GM21723 (cell line): ENCODE measurements at regions not wholly inside any gene's neighbourhood (a gene's known extent, or its start where the extent isn't known, plus 50 kb on each side); places are given as distances from the start of the nearest gene placed in this dataset.

ENCODE experiments used
- ATAC-seq: cut with Tn5 transposase; IDR thresholded peaks from one replicate; pipeline ENCODE4 v1.9.1; 2021; ENCODE audit warnings: mild to moderate bottlenecking, moderate library complexity; ENCODE audit not compliant: unreplicated experiment

DNA sequence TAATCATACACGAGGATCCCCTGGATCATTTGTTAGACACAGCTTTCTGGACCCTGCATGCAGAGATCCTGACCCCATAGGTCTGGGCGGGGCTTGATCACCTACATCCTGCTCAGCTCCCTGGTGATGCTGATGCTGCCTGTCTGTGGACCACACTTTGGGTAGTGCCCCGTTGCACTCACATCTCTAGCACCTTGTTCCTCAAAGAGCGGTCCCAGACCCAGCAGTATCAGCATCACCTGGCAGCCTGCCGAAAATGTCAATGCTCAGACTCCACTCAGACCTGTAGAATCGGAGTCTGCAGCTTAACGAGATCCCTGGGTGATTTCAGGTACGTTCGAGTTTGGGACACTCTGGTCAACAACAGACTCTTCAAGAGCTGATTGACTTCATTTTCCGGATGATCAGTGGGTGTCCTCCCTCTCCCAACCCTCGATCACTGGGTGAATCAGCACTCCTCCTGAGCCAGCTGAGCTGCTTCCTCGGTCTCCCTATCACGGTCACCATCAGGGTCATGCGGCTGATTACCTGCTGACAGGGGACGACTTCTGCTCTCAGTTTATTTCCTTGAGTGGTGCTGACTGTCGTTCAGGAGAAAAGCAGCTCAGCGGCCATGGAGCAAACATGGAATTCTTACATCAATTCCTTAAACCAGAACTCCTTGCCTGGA, 150.6 kb upstream of the RAB12 start:
- no peak for ATAC-seq

DNA sequence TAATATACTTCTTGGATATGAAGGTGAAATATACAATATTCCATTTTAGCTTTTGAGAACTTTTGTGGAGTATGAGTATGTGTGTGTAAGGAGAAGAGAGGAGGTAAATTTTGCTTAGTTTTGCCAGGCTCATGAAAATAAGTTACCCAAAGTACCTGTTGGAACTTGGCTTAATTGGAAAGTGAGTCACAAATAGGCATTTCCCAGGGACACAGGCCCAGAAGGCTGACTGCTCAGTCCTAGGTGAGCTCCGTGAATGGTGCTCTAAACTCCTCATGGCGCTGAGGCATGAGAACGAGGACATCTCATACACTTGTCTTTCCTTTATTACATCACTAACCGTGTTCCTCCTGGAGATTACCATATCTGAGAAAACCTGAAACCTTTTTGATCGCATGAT, 148.5 kb upstream of the RAB12 start:
- no peak for ATAC-seq

DNA sequence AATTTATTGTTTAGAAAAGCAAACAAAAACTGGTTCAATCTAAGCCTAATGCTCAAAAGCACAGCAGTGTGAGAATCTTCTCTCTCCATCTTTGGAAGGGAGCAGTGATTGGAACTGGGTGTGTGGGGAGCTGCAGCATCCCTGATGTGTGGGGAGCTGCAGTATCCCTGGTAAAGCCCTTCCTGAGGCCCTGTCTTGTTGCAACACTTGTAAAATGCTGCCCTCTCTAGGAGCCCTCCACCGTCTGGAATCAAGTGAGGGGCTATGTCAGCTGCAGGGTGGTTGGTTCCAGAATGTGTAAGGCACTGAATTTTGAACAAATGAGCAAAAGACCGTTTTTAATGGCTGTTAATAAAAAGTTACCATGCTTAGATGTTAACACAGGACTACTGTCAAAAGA, 147.7 kb upstream of the RAB12 start:
- no peak for ATAC-seq

DNA sequence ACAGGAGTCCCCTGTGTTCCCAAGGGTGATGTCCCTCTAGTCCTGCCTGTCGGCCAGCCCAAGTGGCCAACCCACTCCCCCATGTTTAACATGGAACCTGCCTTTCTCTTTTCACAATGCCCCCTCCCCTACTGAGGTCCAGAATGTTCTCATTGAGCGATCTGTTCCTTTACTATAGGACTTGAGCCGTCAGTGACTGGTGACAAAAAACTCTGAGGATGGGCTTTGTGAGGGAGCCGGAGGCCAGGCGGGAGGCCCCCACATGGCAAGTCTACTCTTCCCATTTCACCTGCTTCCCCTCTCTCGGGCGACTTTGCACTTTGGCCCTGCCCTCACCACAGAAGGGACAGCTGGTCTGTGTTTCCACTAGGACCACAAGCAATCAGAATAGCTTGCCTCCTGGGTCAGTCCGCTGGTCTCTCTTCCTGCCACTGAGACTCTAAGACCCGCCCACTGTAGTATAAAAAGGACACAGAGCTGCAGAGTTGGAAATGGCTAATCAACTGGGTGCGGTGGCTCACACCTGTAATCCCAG, 146.5 kb upstream of the RAB12 start:
- no peak for ATAC-seq

DNA sequence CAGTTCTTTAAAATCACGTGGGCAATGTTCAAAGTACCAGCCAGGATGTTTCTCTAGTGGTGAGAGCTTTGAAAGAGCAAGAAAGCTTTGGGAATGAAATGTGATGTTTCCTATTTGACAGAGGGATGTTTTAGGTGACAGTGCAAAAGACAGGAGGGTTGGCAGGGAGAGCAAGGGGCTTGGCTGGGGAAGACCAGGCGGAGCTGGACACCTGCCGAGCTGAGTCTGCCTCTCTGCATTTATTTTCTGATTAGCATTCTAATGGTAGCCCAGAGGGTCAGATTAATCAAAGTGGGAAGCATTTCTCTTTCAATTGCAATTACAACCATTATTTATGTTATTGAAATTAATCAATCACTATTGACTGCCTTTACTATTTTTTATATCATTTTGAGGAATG, 145.4 kb upstream of the RAB12 start:
- no peak for ATAC-seq

DNA sequence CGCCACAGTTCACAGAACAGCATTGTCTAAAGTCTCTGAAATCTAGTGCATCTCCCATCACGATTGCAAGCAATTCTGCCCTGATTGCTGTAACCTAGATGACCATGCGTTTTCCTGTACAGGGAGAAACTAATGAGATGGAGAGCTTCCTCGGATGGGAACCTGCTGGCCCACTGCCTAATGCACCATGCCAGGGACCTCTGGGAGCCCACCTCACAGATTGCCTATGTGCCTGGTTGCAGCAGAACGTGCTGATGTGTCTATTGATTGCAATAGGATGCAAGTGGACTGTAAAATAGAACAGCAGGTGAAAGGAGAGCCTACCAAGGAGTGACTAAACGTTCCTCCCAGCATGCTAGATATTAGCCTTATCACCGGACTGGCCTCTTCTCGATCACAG, 141.0 kb upstream of the RAB12 start:
- ATAC-seq, result no peak

DNA sequence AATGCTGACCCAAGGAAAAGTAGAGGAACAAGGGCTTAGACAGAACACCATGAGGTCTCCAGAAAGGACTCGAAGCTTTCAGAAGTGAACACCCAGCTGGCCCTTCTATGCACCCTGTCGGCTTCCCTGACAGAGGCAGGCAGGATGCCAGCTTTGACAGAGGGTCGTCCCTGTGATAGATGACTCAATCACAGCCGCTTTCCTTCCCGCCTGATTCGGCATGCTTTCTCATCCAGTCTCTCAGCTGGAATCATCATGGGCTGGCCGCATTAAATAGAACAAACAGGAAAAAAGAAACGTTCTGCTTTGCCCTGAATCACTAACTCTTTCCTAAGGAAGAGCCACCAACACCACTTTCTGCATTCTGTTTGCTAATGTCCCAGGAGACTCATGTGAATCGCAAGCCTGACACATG, 140.3 kb upstream of the RAB12 start:
- no peak for ATAC-seq

DNA sequence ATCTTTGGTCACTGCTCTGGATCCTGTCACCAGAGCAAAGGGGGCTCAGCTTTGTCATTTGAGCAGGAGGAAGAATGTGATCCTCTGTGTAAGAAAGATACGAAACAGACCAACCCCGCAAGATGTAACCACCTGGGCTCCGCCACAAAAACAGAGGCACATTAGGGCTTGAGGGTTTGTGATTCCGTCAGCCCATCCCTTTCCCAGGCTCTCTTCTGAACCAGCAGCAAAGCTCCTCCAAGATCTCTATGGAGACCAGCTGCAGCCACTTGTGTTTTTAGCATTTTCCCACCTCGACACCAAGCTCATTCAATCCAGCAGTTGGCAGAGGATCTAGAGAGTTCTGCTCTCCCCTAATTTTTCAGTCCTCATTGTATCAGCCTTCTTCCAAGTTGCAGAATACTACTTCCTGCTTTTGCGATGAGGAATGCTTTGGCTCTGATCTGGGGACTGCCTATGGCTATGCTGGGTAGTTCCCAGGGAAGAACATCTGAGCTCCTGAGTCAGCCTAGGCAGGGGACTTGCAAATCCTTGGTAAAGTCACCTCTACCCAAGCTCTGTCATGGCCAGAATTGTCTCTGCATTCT, 139.6 kb upstream of the RAB12 start:
- no peak for ATAC-seq

DNA sequence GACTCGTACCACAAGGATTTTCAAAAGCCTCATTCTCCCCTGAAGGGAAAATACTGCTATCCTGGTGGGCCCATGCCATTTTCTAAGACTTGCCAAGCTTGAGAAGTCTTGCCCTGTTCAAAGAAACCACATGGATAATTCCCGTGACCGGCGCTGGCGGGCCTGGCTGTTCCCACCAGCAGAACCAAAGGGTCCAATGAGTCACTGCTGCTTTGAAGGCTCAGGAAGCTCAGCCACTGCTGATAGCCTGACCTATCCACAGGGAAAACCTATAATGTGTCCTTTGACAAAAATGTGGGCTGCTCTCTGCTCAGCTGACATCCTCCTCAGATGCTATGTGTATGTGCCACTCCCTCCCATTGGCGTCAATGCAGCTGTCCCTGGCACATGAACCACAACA, 137.9 kb upstream of the RAB12 start:
- ATAC-seq, result no peak

DNA sequence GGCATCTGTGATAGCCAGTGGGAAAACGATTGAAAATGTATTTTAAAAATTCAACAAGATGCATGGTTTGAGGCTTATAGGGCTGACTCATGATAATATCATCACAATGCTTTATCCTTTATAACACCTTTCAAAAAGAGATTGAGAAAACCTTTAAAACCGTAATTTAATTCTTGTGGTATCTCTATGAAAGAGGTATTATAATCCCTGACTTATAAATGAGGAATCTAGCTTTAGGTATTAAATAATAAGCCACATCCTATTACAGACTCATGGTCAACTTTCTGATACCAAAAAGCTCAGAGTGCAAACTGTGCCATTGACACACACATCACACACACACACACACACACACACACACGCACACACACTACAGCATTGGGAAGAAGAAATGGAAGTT, 134.6 kb upstream of the RAB12 start:
- ATAC-seq, result no peak

DNA sequence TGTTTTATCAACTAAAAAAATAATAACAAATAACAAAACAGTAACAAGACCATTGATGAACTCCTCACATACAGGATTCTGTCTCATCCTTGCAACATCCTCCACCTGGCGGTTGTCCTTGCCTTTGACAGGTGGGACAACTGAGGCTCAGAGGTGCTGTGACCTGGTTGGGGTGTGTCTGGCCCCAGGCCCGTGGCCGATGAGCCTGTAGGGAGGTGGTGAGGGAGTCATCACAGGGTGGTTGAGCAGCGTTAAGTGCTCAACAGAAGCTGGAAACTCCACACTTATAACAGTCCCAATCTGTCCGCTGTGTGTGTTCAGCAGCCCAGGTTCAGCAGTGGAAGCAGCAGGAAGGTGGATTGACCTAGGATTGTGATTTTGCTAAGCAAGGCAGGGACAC, 131.6 kb upstream of the RAB12 start:
- no peak for ATAC-seq

DNA sequence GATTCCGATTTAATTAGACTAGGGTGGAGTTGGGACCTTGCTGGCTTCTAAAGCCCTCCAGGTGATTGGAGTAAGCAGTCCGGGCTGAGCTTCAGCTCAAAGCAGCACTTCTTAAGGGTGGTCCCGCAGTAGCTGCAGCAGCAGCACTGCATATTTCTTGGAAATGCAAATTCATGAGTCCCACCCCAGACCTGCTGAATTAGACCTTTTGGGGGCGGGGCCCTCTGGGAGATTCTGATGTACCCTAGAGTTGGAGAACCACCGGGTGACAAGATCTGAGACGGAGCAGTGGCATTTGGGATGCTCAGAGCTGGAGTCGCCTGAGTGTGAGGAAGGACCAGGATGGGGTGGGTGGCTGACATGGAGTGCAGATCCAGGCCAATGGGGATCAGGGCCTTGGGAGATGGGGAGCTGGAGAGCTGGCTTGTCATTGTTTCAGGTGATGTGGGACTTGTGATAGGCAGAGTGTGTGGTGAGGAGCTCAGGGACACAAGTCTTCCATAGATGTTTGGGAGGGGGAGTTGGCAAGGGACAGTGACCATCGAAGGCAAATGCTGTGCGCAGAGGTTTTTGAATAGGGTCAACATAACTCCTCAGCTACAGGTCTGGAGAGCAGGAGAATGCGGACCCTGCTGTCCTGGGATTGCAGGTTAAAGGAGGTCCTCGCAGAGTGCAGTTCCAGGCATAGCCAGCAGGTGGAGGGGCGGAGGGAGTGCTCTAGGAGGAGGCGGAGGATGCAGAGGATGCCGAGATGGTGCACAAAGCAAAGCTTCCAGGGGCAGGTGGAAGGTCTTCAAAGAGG, 130.9 kb upstream of the RAB12 start:
- peak; percentile 78 for ATAC-seq

DNA sequence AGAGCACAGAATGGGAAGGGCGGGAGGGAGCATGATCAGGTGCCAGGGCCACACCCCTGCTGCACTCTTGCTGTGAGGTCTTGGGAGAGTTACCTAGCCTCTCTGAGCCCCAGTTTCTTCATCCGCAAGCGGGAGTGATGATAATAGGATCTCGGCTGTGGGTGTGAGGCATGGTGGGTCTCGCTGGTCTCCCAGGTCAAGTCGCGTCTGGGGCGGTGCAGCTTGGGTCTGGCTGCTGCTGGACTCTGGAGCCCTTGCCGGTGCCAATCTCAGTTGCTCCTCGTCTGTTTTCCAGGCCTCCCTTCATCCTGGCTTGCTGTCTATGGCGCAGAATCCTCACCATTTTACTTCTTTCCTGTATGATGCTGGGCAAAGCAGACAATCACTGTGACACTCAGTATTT, 130.3 kb upstream of the RAB12 start:
- no peak for ATAC-seq

DNA sequence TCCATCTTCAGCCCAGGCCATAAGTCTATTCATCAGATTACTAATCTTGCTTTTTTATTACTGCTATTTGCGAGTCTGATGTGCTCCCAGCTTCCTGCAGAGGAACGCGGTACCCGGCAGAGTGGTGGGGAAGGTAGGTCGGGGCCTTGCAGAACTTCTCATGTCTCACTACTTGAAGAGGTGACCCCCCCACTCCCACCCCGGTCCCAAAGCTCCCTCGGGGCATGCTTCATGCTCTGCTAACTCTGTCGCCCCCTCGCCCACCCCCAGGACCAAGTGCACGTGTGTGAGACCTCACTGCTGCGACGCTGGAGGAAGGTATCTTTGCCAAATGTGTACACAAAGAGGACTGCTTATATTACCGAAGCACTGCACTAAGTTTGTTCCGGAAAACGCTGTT, 129.4 kb upstream of the RAB12 start:
- no peak for ATAC-seq

DNA sequence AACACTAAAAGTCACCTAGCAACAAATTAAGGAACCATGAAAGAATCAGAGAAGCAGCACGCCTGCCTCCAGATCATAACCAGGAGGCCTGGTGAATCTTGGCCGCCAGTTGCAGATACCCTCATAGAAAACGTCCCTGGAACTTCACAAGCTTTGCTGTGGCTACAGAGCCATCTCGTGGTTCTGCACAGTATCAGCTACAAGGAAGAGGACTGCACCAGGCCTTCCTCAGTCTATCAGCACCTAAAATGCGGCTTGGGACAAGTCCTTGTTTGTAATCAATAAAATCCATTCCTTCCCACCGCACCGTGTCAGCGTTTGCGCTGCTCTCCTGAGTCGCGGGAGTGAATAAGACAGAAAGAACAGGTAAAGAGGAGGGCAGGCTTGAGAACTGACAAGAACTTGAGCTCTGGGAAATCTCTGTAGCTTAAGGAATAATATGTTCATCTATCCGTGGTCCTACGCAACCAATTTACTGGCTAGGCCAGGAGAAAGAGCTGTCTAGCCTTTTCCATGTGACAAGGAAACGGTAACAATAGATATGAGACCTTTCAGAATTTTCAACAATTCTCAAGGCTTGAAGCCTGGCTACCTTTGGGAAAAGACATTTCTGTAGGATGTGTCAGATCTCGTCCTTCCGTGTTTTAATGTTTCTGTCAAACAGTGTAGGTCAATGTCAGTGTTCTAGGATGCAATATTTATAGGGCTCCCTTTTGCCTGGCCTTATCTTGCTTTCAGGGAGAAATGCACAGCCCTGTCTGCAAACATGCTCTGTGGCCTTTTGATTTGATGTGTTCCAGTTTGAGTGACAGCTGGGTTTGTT, 128.5 kb upstream of the RAB12 start:
- ATAC-seq, result no peak

DNA sequence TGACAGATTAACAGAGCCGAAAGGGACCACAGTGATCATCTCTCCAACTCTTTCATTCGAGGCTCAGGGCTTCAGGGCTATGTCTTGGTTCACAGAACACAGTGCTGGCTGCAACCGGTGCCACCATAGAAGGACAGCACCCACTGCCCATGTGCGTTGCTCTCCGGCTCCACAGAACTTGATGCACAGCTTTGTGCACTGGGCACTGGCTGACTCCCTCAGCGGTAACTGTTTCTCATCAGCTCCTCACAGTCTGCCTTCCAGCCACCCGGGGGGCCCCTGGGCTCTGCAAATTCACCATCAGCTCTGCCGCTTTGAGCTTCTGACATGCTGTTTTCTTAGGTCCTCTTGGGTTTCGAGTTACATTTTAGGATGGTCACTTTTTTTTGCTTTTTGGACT, 124.3 kb upstream of the RAB12 start:
- no peak for ATAC-seq

DNA sequence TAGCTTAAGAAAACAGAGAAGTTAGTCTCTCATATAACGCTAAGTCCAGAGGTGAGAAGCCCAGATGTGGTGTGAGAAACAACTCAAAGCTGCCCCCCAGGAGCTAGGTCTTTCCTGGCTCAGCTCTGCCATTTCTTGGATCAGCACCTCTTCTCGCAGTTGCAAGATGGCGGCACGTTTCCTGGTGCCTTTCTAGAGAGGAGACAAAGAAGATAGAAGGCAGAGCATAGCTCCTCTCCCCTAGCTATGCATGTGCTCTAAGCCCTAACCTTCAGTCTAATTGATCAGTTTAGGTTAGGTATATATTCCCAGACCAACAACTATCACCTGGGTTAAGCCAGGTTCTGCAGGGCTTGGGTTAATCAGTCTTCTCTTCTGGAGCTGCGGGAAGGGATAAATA, 119.5 kb upstream of the RAB12 start:
- ATAC-seq, result no peak

DNA sequence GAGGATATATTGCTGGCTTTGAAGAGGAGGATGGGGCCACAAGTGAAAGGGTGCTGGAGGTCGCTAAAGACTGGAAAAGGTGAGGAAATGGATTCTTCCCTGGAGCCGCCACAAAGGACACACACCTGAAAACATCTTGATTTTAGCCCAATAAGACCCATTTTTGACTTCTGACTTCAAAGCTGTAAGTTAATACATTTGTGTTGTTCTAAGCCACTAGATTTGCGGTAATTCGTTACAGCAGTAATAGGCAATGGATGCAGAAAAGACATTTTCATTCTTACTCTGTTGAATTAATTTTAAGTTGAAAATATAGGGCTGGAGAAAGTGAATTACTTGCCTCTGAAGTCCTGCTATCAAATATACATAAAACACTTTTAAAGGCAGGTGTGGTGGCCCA, 117.7 kb upstream of the RAB12 start:
- ATAC-seq, result no peak

DNA sequence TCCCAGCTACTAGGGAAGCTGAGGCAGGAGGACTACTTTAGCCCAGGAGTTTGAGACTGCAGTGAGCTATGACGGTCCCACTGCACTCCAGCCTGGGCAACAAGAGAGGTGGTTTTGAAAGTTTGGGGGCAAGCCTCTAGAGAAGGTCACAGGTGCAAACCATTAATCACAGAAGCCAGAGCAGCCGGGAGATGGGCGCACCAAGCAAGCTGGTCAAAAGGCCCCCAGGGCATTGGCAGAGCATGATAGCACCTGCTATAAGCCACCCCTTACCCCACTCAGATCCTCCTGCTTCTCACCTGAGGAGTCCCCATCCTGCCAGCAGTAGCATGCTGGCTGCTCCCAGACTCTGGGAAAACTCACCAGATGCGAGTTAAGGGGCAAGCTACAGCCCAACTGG, 116.1 kb upstream of the RAB12 start:
- no peak for ATAC-seq

DNA sequence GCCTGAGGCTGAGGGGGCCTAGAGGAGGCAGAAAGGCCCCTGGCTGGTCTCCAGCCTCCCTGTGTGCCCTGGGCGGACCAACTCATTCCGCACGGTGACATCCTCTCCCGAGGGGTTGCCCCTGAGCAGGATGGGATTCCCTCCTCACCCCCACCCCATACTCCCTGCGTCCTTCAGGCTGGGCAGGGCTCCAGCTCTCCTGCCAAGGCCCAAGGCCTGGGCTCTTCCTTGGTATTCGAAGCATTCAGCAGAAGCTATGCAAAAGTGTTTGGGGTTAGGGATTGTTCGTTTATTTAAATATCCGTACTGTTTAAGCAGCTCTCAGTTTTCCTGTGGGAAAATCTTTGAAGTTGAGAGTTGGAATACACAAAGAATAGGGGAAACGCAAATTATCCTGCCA, 113.1 kb upstream of the RAB12 start:
- ATAC-seq, result no peak

DNA sequence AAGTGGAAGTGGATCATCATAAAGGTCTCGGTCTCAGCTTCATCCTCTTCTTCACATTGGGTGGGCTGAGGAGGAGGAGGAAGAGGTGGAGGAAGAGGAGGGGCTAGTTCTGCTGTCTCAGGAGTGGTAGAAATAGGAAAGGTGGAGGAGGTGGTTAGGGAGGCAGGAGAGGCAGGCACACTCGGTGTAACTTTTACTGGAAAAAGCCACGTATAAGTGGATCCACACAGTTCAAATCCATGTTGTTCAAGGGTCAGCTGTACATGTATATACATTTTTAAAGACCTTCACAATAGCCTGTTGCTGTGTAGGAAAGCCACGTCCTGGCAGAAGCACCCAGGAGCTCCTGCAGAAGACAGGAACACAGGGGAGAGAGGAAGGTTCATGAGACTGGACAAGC, 110.3 kb upstream of the RAB12 start:
- ATAC-seq, result no peak
